ENCODE measurements at regions not wholly inside any gene's neighbourhood (a gene's known extent, or its start where the extent isn't known, plus 50 kb on each side); places are given as distances from the start of the nearest gene placed in this dataset.

DNA sequence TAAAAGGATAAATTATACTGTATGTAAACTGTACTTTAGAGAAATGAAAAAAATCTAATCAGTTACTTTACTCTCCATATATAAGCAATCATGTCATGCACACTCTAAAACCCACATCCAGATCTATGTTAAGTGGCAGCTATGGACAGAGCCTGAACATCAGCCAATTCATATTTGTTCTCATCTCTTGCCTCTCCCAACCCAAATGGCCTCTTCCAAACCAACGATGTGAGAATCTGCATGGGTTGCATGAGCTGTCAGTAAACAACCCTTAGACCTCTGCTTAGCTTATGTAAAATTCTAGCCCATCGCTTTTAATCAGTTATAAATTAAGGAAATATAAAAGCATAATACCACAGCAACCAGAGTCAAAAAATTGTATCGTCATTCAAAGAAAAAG is 288.7 kb upstream of the INTU start:
- H3K27me3 ChIP-seq (ENCODE audit: insufficient read depth in 3 of 3, low read length in 2 of 3): no peaks in the 10 kb centered on the region
- no peaks in the 10 kb centered on the region for H3K4me1 ChIP-seq
- H3K27ac ChIP-seq: no peak overlapping the region
- no peaks in the 10 kb centered on the region for H3K36me3 ChIP-seq (ENCODE audit: insufficient read depth in 1 of 2, low read depth in 1 of 2)
- H3K9me3 ChIP-seq: no peaks in the 10 kb centered on the region
- intact Hi-C loops (cut with DNase I): no loop called here
- WGBS, 3 donors: 81 to 92% (median 87%) methylated on average over 3 of the region's 3 CpGs
- no peak for ATAC-seq
- no peak for DNase-seq
- TF ChIP-seq, protein P1, sequence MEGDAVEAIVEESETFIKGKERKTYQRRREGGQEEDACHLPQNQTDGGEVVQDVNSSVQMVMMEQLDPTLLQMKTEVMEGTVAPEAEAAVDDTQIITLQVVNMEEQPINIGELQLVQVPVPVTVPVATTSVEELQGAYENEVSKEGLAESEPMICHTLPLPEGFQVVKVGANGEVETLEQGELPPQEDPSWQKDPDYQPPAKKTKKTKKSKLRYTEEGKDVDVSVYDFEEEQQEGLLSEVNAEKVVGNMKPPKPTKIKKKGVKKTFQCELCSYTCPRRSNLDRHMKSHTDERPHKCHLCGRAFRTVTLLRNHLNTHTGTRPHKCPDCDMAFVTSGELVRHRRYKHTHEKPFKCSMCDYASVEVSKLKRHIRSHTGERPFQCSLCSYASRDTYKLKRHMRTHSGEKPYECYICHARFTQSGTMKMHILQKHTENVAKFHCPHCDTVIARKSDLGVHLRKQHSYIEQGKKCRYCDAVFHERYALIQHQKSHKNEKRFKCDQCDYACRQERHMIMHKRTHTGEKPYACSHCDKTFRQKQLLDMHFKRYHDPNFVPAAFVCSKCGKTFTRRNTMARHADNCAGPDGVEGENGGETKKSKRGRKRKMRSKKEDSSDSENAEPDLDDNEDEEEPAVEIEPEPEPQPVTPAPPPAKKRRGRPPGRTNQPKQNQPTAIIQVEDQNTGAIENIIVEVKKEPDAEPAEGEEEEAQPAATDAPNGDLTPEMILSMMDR (IDR thresholded peaks at IDR 0.05): no peak
- no peak overlapping the region for H3K4me3 ChIP-seq

GRCh38 chr4:127347936-127348335 is 284.8 kb upstream of the INTU start:
- Histone ChIP-seq H3K4me3 (no peak overlapping the region), H3K4me1 (no peaks in the 10 kb centered on the region), H3K36me3 (ENCODE audit: insufficient read depth in 1 of 2, low read depth in 1 of 2) (no peaks in the 10 kb centered on the region), H3K27ac (no peak overlapping the region), H3K9me3 (peaks cover 4% of the 10 kb centered on the region), H3K27me3 (ENCODE audit: insufficient read depth in 3 of 3, low read length in 2 of 3) (no peaks in the 10 kb centered on the region)
- TF ChIP-seq, protein P1 (IDR thresholded peaks at IDR 0.05): no peak
- intact Hi-C loops (cut with DNase I): no loop called here
- 10 to 16% (median 11%) methylated on average over 2 of the region's 2 CpGs for WGBS, 3 donors
- no peak for ATAC-seq
- DNase-seq: no peak

- no peak overlapping the region for H3K27ac ChIP-seq
- no peaks in the 10 kb centered on the region for H3K36me3 ChIP-seq (ENCODE audit: insufficient read depth in 1 of 2, low read depth in 1 of 2)
- DNase-seq (no peak), ATAC-seq (no peak)
- intact Hi-C loops (cut with DNase I): no loop called here
- TF ChIP-seq, protein P1 (IDR thresholded peaks at IDR 0.05): no peak
- no peak overlapping the region for H3K4me3 ChIP-seq
- H3K9me3 ChIP-seq: peaks cover 4% of the 10 kb centered on the region
- 44 to 51% (median 47%) methylated on average over 7 of the region's 7 CpGs for WGBS, 3 donors
- no peaks in the 10 kb centered on the region for H3K4me1 ChIP-seq
- no peaks in the 10 kb centered on the region for H3K27me3 ChIP-seq (ENCODE audit: insufficient read depth in 3 of 3, low read length in 2 of 3)
These were observed 280.3 kb upstream of the INTU start for GRCh38 chr4:127352220-127353113.

GRCh38 chr4:127355743-127356142 is 277.0 kb upstream of the INTU start:
- ATAC-seq (no peak), DNase-seq (no peak)
- 26 to 47% (median 43%) methylated on average over 2 of the region's 2 CpGs for WGBS, 3 donors
- no peaks in the 10 kb centered on the region for H3K27me3 ChIP-seq (ENCODE audit: insufficient read depth in 3 of 3, low read length in 2 of 3)
- no peak overlapping the region for H3K4me3 ChIP-seq
- H3K27ac ChIP-seq: no peak overlapping the region
- H3K9me3 ChIP-seq: no peaks in the 10 kb centered on the region
- H3K36me3 ChIP-seq (ENCODE audit: insufficient read depth in 1 of 2, low read depth in 1 of 2): no peaks in the 10 kb centered on the region
- TF ChIP-seq, protein P1 (IDR thresholded peaks at IDR 0.05): no peak
- no peaks in the 10 kb centered on the region for H3K4me1 ChIP-seq
- intact Hi-C loops (cut with DNase I): no loop called here

GRCh38 chr4:127357765-127358164 is 275.0 kb upstream of the INTU start:
- no peaks in the 10 kb centered on the region for H3K36me3 ChIP-seq (ENCODE audit: insufficient read depth in 1 of 2, low read depth in 1 of 2)
- H3K27ac ChIP-seq: no peak overlapping the region
- no peaks in the 10 kb centered on the region for H3K4me1 ChIP-seq
- intact Hi-C loops (cut with DNase I): no loop called here
- no peak for ATAC-seq
- TF ChIP-seq, protein P1 (IDR thresholded peaks at IDR 0.05): no peak
- no peaks in the 10 kb centered on the region for H3K9me3 ChIP-seq
- no peak overlapping the region for H3K4me3 ChIP-seq
- no peak for DNase-seq
- H3K27me3 ChIP-seq (ENCODE audit: insufficient read depth in 3 of 3, low read length in 2 of 3): no peaks in the 10 kb centered on the region

All from psoas muscle (tissue), 7 donors.